ENCODE measurements at regions not wholly inside any gene's neighbourhood (a gene's known extent, or its start where the extent isn't known, plus 50 kb on each side); places are given as distances from the start of the nearest gene placed in this dataset.

DNA sequence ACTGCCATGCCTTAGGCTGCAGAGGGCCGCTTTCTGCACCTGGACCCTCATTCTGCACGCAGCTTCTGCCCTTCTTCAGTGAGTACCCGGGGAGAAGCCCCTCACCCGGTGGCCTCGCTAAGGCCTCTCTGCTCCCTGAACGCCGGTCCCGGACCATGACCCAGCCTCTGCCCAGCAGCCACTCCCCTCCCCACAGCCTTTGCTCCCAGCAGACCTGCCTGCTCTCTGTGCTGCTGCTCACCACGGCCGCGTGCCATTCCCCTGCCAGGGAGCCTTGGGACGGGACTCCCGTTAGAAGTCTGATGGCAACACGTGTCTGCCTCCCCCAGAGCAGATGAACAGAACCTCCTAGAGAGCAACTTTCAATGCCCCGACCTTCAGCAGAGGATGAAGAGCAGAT is 282.8 kb downstream of the NDUFA10 start:
- TF ChIP-seq, protein P1, sequence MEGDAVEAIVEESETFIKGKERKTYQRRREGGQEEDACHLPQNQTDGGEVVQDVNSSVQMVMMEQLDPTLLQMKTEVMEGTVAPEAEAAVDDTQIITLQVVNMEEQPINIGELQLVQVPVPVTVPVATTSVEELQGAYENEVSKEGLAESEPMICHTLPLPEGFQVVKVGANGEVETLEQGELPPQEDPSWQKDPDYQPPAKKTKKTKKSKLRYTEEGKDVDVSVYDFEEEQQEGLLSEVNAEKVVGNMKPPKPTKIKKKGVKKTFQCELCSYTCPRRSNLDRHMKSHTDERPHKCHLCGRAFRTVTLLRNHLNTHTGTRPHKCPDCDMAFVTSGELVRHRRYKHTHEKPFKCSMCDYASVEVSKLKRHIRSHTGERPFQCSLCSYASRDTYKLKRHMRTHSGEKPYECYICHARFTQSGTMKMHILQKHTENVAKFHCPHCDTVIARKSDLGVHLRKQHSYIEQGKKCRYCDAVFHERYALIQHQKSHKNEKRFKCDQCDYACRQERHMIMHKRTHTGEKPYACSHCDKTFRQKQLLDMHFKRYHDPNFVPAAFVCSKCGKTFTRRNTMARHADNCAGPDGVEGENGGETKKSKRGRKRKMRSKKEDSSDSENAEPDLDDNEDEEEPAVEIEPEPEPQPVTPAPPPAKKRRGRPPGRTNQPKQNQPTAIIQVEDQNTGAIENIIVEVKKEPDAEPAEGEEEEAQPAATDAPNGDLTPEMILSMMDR (IDR thresholded peaks at IDR 0.05), result no peak
- no peak for TF ChIP-seq POLR2A (IDR thresholded peaks at IDR 0.05)
